Thoracic aorta (tissue), 2 donors: ENCODE measurements at regions not wholly inside any gene's neighbourhood (a gene's known extent, or its start where the extent isn't known, plus 50 kb on each side); places are given as distances from the start of the nearest gene placed in this dataset.
"Not testable (repeated sequence)": the region's sequence is repeated elsewhere in the genome, so short reads cannot be mapped to it uniquely, and the experiment has no call there.

Experiments
- ATAC-seq: fragments of 150-250 bp; one replicate; pipeline ENCODE4 v1.8.0; 2017; ENCODE audit warnings: low read depth; ENCODE audit not compliant: insufficient number of reproducible peaks, low FRiP score
- DNase-seq: peaks from one replicate; pipeline ENCODE4 v3.0.0-alpha.2; 2020; ENCODE audit warnings: low spot score
- H3K27ac ChIP-seq, 2 donors: fragments of 200-600 bp; sonication (generic); 1 replicate in 1 of 2; 2 replicates in 1 of 2; pipeline ENCODE4 v1.5.1; 2016; ENCODE audit warnings: mild to moderate bottlenecking in 2 of 2, moderate library complexity in 2 of 2
- H3K27me3 ChIP-seq: fragments of 200-600 bp; sonication (generic); replicated peaks from 2 replicates; pipeline ENCODE4 v1.6.0; 2016; ENCODE audit warnings: mild to moderate bottlenecking; ENCODE audit not compliant: insufficient read depth
- H3K36me3 ChIP-seq: fragments of 200-600 bp; sonication (generic); one replicate; pipeline ENCODE4 v1.5.1; 2016
- H3K4me1 ChIP-seq, 2 donors: fragments of 200-600 bp; sonication (generic); 1 replicate in 1 of 2; 2 replicates in 1 of 2; pipeline versions ENCODE4 v1.5.1 to v1.6.0; 2016; ENCODE audit warnings: low read depth in 2 of 2, mild to moderate bottlenecking in 1 of 2; ENCODE audit not compliant: control insufficient read depth in 1 of 2
- H3K4me3 ChIP-seq: fragments of 200-600 bp; sonication (generic); 2 replicates; pipeline ENCODE4 v1.5.1; 2016; ENCODE audit warnings: mild to moderate bottlenecking
- H3K9me3 ChIP-seq: fragments of 200-600 bp; sonication (generic); 2 replicates; pipeline ENCODE4 v1.5.1; 2016
- CTCF ChIP-seq: fragments of 200-600 bp; sonication (generic); IDR thresholded peaks from one replicate; pipeline ENCODE4 v1.5.1; 2019; ENCODE audit warnings: antibody characterized with exemption

- no peak for TF ChIP-seq CTCF
- no peak overlapping the region for H3K4me3 ChIP-seq
- no peak for DNase-seq
- peaks cover 2 to 26% of the 10 kb centered on the region in 2 donors for H3K4me1 ChIP-seq
- no peaks in the 10 kb centered on the region for H3K36me3 ChIP-seq
- no peak overlapping the region for H3K27ac ChIP-seq
- peaks cover 10% of the 10 kb centered on the region for H3K27me3 ChIP-seq
- no peak for ATAC-seq
- no peaks in the 10 kb centered on the region for H3K9me3 ChIP-seq
Observed at GRCh38 chr7:155382802-155383171, 75.1 kb upstream of the EN2 start.

- no peak for DNase-seq
- Histone ChIP-seq H3K9me3 (no peaks in the 10 kb centered on the region), H3K27ac (no peak overlapping the region), H3K4me1 (peaks cover 2 to 19% of the 10 kb centered on the region in 2 donors), H3K36me3 (no peaks in the 10 kb centered on the region), H3K27me3 (peaks cover 10% of the 10 kb centered on the region), H3K4me3 (no peak overlapping the region)
- no peak for TF ChIP-seq CTCF
- ATAC-seq, result no peak
Observed at GRCh38 chr7:155383756-155384491, 74.0 kb upstream of the EN2 start.

GRCh38 chr7:155384751-155385150 is 73.2 kb upstream of the EN2 start:
- ATAC-seq (no peak), DNase-seq (no peak)
- no peak for TF ChIP-seq CTCF
- no peak overlapping the region for H3K27ac ChIP-seq
- H3K9me3 ChIP-seq, result no peaks in the 10 kb centered on the region
- peaks cover 10% of the 10 kb centered on the region for H3K27me3 ChIP-seq
- H3K4me1 ChIP-seq, result peaks cover 2 to 19% of the 10 kb centered on the region in 2 donors
- no peak overlapping the region for H3K4me3 ChIP-seq
- H3K36me3 ChIP-seq, result no peaks in the 10 kb centered on the region

- Histone ChIP-seq H3K4me1 (peaks cover 2 to 19% of the 10 kb centered on the region in 2 donors), H3K27me3 (peaks cover 10% of the 10 kb centered on the region)
- ATAC-seq, H3K4me3 ChIP-seq, DNase-seq, H3K36me3 ChIP-seq, H3K27ac ChIP-seq, H3K9me3 ChIP-seq: not testable (repeated sequence)
Observed at GRCh38 chr7:155385182-155385581, 72.7 kb upstream of the EN2 start.

- Histone ChIP-seq H3K4me1 (peaks cover 2 to 9% of the 10 kb centered on the region in 2 donors), H3K27ac (no peak overlapping the region), H3K9me3 (no peaks in the 10 kb centered on the region), H3K36me3 (no peaks in the 10 kb centered on the region), H3K27me3 (peaks cover 3% of the 10 kb centered on the region), H3K4me3 (no peak overlapping the region)
- ATAC-seq (no peak), DNase-seq (no peak)
- no peak for TF ChIP-seq CTCF
Observed at GRCh38 chr7:155386608-155387007, 71.3 kb upstream of the EN2 start.

- no peak overlapping the region for H3K4me3 ChIP-seq
- no peaks in the 10 kb centered on the region for H3K36me3 ChIP-seq
- H3K4me1 ChIP-seq, result peaks cover 0 to 4% of the 10 kb centered on the region in 2 donors
- no peak for ATAC-seq
- no peaks in the 10 kb centered on the region for H3K27me3 ChIP-seq
- no peak for TF ChIP-seq CTCF
- H3K27ac ChIP-seq, result no peak overlapping the region
- H3K9me3 ChIP-seq, result no peaks in the 10 kb centered on the region
- no peak for DNase-seq
Observed at GRCh38 chr7:155387066-155387620, 70.8 kb upstream of the EN2 start.
